ENCODE measurements at regions not wholly inside any gene's neighbourhood (a gene's known extent, or its start where the extent isn't known, plus 50 kb on each side); places are given as distances from the start of the nearest gene placed in this dataset.

- 33% methylated on average over 1 of the region's 1 CpG for WGBS (ENCODE audit: low lambda C conversion rate)
- H3K9ac ChIP-seq, result no peak overlapping the region
- no peaks in the 10 kb centered on the region; the same call in 1 of the 2 replicates for H3K9me3 ChIP-seq
- H3K4me1 ChIP-seq (ENCODE audit: control insufficient read depth in 1 of 2, insufficient read depth in 2 of 2, low read depth in 1 of 2, low read length in 1 of 2), result no peaks in the 10 kb centered on the region; a peak in 1 of 4 replicates
- H3K4me2 ChIP-seq, result no peak overlapping the region
- no peak for TF ChIP-seq MAX (IDR thresholded peaks at IDR 0.05; ENCODE audit: low read depth)
- TF ChIP-seq ZBTB33 (IDR thresholded peaks at IDR 0.05; ENCODE audit: borderline replicate concordance, low read depth), result no peak
- no peak for TF ChIP-seq CTCF (IDR thresholded peaks at IDR 0.05)
- no peak for TF ChIP-seq TEAD4 (IDR thresholded peaks at IDR 0.05; ENCODE audit: borderline replicate concordance, insufficient read depth)
- no peak for TF ChIP-seq CHD2 (IDR thresholded peaks at IDR 0.05; ENCODE audit: low read length, partially characterized antibody)
- no peak for TF ChIP-seq TCF12 (IDR thresholded peaks at IDR 0.05)
- no peak for TF ChIP-seq GABPA (IDR thresholded peaks at IDR 0.05; ENCODE audit: low read depth)
- TF ChIP-seq MXI1 (IDR thresholded peaks at IDR 0.05; ENCODE audit: low read depth, low read length), result no peak
- TF ChIP-seq FOXM1 (IDR thresholded peaks at IDR 0.05; ENCODE audit: low read depth), result no peak
- TF ChIP-seq REST (IDR thresholded peaks at IDR 0.05; ENCODE audit: low read depth, low read length), result no peak
- TF ChIP-seq RFX5 (IDR thresholded peaks at IDR 0.05; ENCODE audit: low read length), result no peak
- no peak for TF ChIP-seq RAD21 (IDR thresholded peaks at IDR 0.05; ENCODE audit: low read length)
- TF ChIP-seq SMC3 (IDR thresholded peaks at IDR 0.05; ENCODE audit: low read depth, low read length), result no peak
- TF ChIP-seq YY1 (IDR thresholded peaks at IDR 0.05; ENCODE audit: low read depth), result no peak
- H3K36me3 ChIP-seq (replicated peaks in 1 of 2; ENCODE audit: control insufficient read depth in 1 of 2, insufficient read depth in 2 of 2, low read length in 1 of 2), result no peaks in the 10 kb centered on the region
- H3K79me2 ChIP-seq (ENCODE audit: insufficient read depth), result no peaks in the 10 kb centered on the region
- H3K9me2 ChIP-seq, result no peaks in the 10 kb centered on the region
- no peak overlapping the region for H3K4me3 ChIP-seq (ENCODE audit: low read depth in 2 of 2, low read length in 1 of 2)
- ChIA-PET CTCF (no interaction called here), POLR2A (no interaction called here)
- H4K20me1 ChIP-seq (ENCODE audit: insufficient read depth), result no peaks in the 10 kb centered on the region
- H2AFZ ChIP-seq (ENCODE audit: low read depth), result no peak overlapping the region
- H3F3A ChIP-seq (replicated peaks; ENCODE audit: insufficient read depth), result no peaks in the 10 kb centered on the region
- DNase-seq, result no peak
- H3K27me3 ChIP-seq (ENCODE audit: insufficient read depth), result no peaks in the 10 kb centered on the region
- no peak overlapping the region for H3K27ac ChIP-seq (ENCODE audit: low read depth in 2 of 2, low read length in 1 of 2)
Measured at GRCh38 chr3:161673866-161674265, 177.3 kb downstream of the OTOL1 start.
